GM21528 (cell line): ENCODE measurements at regions not wholly inside any gene's neighbourhood (a gene's known extent, or its start where the extent isn't known, plus 50 kb on each side); places are given as distances from the start of the nearest gene placed in this dataset.

Experiments
- ATAC-seq: cut with Tn5 transposase; IDR thresholded peaks from one replicate; pipeline ENCODE4 v1.9.1; 2021; ENCODE audit warnings: mild to moderate bottlenecking, moderate library complexity; ENCODE audit not compliant: unreplicated experiment, low FRiP score

DNA sequence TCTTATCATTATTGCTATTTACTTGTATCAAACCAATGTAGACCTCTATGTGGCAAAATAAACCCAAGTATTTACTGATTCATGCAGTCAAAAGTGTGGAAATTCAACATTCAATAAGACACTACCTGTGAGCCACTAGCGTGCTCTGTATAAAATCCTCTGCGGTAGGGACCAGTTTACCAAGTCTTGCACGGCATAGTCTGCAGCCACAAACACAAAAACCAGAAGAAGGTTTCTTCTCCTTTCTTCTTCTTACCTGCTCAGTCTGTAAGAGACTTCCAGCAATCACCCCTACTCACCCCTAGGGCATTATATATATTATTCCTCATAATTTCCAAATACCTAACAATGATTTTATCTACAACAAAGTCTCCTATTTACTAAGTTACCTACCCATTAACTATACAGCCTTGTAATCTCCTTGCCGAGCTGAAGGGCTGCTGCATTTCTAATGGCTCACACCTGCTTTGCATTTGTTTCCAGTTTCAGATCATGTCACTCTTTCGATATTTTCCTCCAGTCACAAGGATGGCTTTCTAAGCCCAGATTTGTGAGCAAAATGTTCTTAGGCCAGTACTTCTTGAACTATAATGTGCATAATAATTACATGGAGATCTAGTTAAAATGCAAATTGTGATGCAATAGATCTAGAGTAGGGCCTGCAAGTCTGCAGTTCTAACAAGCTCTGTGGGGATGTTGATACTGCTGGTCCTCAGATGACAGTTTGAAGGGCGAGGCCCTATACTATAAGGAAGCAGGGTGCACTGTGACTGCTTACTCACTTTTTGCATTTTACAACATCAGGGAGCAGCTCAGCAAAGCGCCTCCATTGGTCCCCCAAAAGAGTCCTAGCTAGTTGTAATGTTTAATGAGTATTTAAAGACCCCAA, 191.9 kb upstream of the DDI1 start:
- ATAC-seq: peak; percentile 99

GRCh38 chr11:103845331-103845730, 191.1 kb upstream of the DDI1 start:
- no peak for ATAC-seq

- ATAC-seq: no peak
These were observed 187.8 kb upstream of the DDI1 start for GRCh38 chr11:103848686-103849085.

- ATAC-seq: no peak
These were observed 187.1 kb upstream of the DDI1 start for GRCh38 chr11:103849366-103849765.

GRCh38 chr11:103850419-103851165, 185.8 kb upstream of the DDI1 start:
- no peak for ATAC-seq

GRCh38 chr11:103851166-103851651, 185.2 kb upstream of the DDI1 start:
- no peak for ATAC-seq
